ENCODE measurements at regions not wholly inside any gene's neighbourhood (a gene's known extent, or its start where the extent isn't known, plus 50 kb on each side); places are given as distances from the start of the nearest gene placed in this dataset.

- BruUV-seq (replicated peaks): no TSS peak
- H4K91ac ChIP-seq (ENCODE audit: insufficient read depth, low read depth, low read length): no peak overlapping the region
- no peak overlapping the region for H2AK9ac ChIP-seq (replicated peaks; ENCODE audit: low read depth, low read length, poor library complexity)
- no peak overlapping the region for H2AFZ ChIP-seq (replicated peaks; ENCODE audit: low read length, poor library complexity)
- in situ Hi-C loops (cut with MboI; ENCODE audit: low sequenced_read_pairs) (no loop called here), intact Hi-C loops (cut with micrococcal nuclease) (no loop called here), dilution Hi-C loops (cut with HindIII; ENCODE audit: low sequenced_read_pairs, unreplicated experiment) (no loop called here)
- H3K23ac ChIP-seq (ENCODE audit: low read depth, low read length): no peak overlapping the region
- ChIA-PET CTCF (no interaction called here), POLR2A (ENCODE audit: unreplicated experiment) (no interaction called here)
- no peak overlapping the region for H3K9ac ChIP-seq (ENCODE audit: low read depth, low read length)
- H3K9me3 ChIP-seq (ENCODE audit: control insufficient read depth, insufficient read depth, low read length): 0 out of 2 replicates have a peak, but pooled peaks cover 3% of the 10 kb centered on the region
- H2BK120ac ChIP-seq (ENCODE audit: low read depth, low read length): no peak overlapping the region
- H4K20me1 ChIP-seq (ENCODE audit: insufficient read depth, low read length): no peaks in the 10 kb centered on the region
- H3K4me3 ChIP-seq (ENCODE audit: insufficient read depth, low read depth, low read length): no peak overlapping the region
- no peaks in the 10 kb centered on the region for H3K79me1 ChIP-seq (ENCODE audit: low read depth in 1 of 2, low read length in 2 of 2)
- no peak overlapping the region for H3K4me2 ChIP-seq (ENCODE audit: low read depth, low read length)
- no peak overlapping the region for H3K56ac ChIP-seq (ENCODE audit: extremely low read depth, insufficient read depth, low read length)
- no peak overlapping the region for H4K5ac ChIP-seq (ENCODE audit: low read depth, low read length)
- no peaks in the 10 kb centered on the region for H3K36me3 ChIP-seq (ENCODE audit: control insufficient read depth, insufficient read depth, low read length)
- no peaks in the 10 kb centered on the region for H3K9me1 ChIP-seq (ENCODE audit: insufficient read depth, low read length)
- no peaks in the 10 kb centered on the region for H3K4me1 ChIP-seq (ENCODE audit: control insufficient read depth, insufficient read depth, low read length)
- no peak overlapping the region for H3K14ac ChIP-seq (replicated peaks; ENCODE audit: low read depth, low read length)
- H2AK5ac ChIP-seq (ENCODE audit: low read depth, low read length): no peak overlapping the region
- WGBS, 2 experiments (ENCODE audit: extremely low coverage in 2 of 2, insufficient read length in 1 of 2): no CpG with 5 or more reads among the region's 5 CpGs
- no peak overlapping the region for H3K4ac ChIP-seq (ENCODE audit: low read depth, low read length)
- H3K27me3 ChIP-seq (ENCODE audit: control insufficient read depth, insufficient read depth, low read length): no peaks in the 10 kb centered on the region
- H2BK20ac ChIP-seq (ENCODE audit: low read depth, low read length): no peak overlapping the region
- no peak overlapping the region for H2BK5ac ChIP-seq (ENCODE audit: low read depth, low read length, poor library complexity, severe bottlenecking)
- no peak overlapping the region for H4K8ac ChIP-seq (ENCODE audit: low read depth in 2 of 2, low read length in 2 of 2)
- TF ChIP-seq MXI1 (IDR thresholded peaks at IDR 0.05; ENCODE audit: borderline replicate concordance, low read depth, low read length) (no peak), RAD21 (IDR thresholded peaks at IDR 0.05; ENCODE audit: low read length) (no peak), ELK1 (IDR thresholded peaks at IDR 0.05; ENCODE audit: borderline replicate concordance, low read depth, low read length) (no peak), MAZ (IDR thresholded peaks at IDR 0.05; ENCODE audit: borderline replicate concordance, low read depth, low read length) (no peak), CHD1 (IDR thresholded peaks at IDR 0.05; ENCODE audit: low read depth, low read length) (no peak), RCOR1 (IDR thresholded peaks at IDR 0.05; ENCODE audit: insufficient replicate concordance, low read length) (no peak), POLR2A (IDR thresholded peaks at IDR 0.05; ENCODE audit: low read depth, low read length) (no peak), SMC3 (IDR thresholded peaks at IDR 0.05; ENCODE audit: low read depth, low read length) (no peak), RFX5 (IDR thresholded peaks at IDR 0.05; ENCODE audit: low read depth, low read length) (no peak), FOS (IDR thresholded peaks at IDR 0.05; ENCODE audit: low read depth, low read length) (no peak), MAFK (IDR thresholded peaks at IDR 0.05; ENCODE audit: low read depth, low read length) (no peak), USF2 (IDR thresholded peaks at IDR 0.05; ENCODE audit: low read depth, low read length) (no peak)
- no peak overlapping the region for H3K27ac ChIP-seq (ENCODE audit: insufficient read depth, low read length)
- ATAC-seq (ENCODE audit: low read depth): no peak
- no peak overlapping the region for H3K18ac ChIP-seq (ENCODE audit: low read depth, low read length)
- H2BK15ac ChIP-seq (ENCODE audit: low read depth, low read length): no peak overlapping the region
- no peak for DNase-seq
Observed at GRCh38 chr4:64857815-64858214, 448.6 kb upstream of the TECRL start.

All from IMR-90 (cell line).